Large intestine (tissue), 3 donors: ENCODE measurements at regions not wholly inside any gene's neighbourhood (a gene's known extent, or its start where the extent isn't known, plus 50 kb on each side); places are given as distances from the start of the nearest gene placed in this dataset.
"Not testable (repeated sequence)": the region's sequence is repeated elsewhere in the genome, so short reads cannot be mapped to it uniquely, and the experiment has no call there.

Source experiments
- DNase-seq, 2 donors: peaks; one replicate each; pipeline versions ENCODE4 v3.0.0 to v3.0.0-alpha.2; 2013
- H3K27ac ChIP-seq: one replicate; pipeline ENCODE4 v1.5.1; 2013; ENCODE audit warnings: low read length
- H3K27me3 ChIP-seq: 2 replicates; pipeline ENCODE4 v1.6.1; 2013; ENCODE audit warnings: low read length; ENCODE audit not compliant: control insufficient read depth, insufficient read depth
- H3K36me3 ChIP-seq: 2 replicates; pipeline ENCODE4 v1.6.1; 2013; ENCODE audit warnings: low read length; ENCODE audit not compliant: control insufficient read depth, insufficient read depth
- H3K4me1 ChIP-seq: one replicate; pipeline ENCODE4 v1.6.1; 2013; ENCODE audit warnings: low read length; ENCODE audit not compliant: control insufficient read depth, insufficient read depth
- H3K4me3 ChIP-seq: one replicate; pipeline ENCODE4 v1.5.1; 2013; ENCODE audit warnings: low read length
- H3K9me3 ChIP-seq: one replicate; pipeline ENCODE4 v1.6.1; 2013; ENCODE audit warnings: mild to moderate bottlenecking, low read depth, low read length, moderate library complexity; ENCODE audit not compliant: control insufficient read depth
- WGBS: methylation state at CpG from one replicate; pipeline ENCODE4 v1.1.5; 2013; ENCODE audit warnings: low lambda C conversion rate; ENCODE audit not compliant: insufficient coverage; 5-methylcytosine and 5-hydroxymethylcytosine counted together

DNA sequence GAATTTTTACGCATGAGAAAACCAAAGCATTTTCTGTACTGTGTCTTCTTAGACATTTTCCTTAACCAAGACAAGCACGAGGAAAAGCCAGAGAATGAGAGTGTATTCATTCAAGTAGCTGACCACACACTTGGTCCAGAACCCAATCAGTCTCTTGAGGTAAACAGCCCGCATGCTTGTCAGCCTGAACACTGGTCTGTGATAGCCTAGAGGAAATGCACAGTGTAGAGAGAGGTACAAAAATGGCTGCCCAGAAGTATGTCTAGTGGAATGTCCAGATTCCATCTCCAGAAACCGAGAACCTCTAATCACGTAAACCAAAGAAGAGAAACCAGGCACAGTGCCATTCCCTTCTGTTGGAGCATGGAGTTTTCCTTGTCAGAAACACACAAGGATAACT is 80.0 kb upstream of the SNX2 start:
- no peaks in the 10 kb centered on the region for H3K27me3 ChIP-seq
- no peak for DNase-seq
- H3K4me1 ChIP-seq, result no peaks in the 10 kb centered on the region
- no peaks in the 10 kb centered on the region for H3K9me3 ChIP-seq
- WGBS, result no CpG with 5 or more reads among the region's 5 CpGs
- no peak overlapping the region for H3K27ac ChIP-seq
- no peak overlapping the region for H3K4me3 ChIP-seq
- H3K36me3 ChIP-seq, result no peaks in the 10 kb centered on the region

- H3K27ac ChIP-seq, H3K9me3 ChIP-seq, H3K27me3 ChIP-seq, H3K4me3 ChIP-seq, H3K4me1 ChIP-seq, DNase-seq, H3K36me3 ChIP-seq: not testable (repeated sequence)
- 96% methylated on average over 4 of the region's 4 CpGs for WGBS
Measured at GRCh38 chr5:122696735-122697134, 78.1 kb upstream of the SNX2 start.

DNA sequence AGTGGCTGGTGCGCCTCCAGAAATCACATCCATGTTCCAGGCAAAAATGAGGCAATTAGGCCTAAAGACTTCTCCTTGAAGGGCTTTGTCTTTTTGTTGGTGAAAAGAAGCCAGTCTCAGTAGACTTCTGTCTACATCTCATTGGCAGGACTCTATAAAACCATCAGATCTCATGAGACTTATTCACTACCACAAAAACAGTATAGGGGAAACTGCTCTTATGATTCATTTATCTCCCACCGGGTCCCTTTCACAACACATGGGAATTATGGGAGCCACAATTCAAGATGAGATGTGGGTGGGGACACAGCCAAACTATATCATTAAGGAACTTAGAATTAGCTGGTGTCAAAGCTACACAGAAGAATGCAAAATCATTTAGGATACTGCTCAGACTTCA is 77.7 kb upstream of the SNX2 start:
- DNase-seq, result no peak
- Histone ChIP-seq H3K4me3 (no peak overlapping the region), H3K9me3 (no peaks in the 10 kb centered on the region), H3K36me3 (no peaks in the 10 kb centered on the region), H3K4me1 (no peaks in the 10 kb centered on the region), H3K27ac (no peak overlapping the region), H3K27me3 (no peaks in the 10 kb centered on the region)
- WGBS, result no CpG with 5 or more reads among the region's 2 CpGs

DNA sequence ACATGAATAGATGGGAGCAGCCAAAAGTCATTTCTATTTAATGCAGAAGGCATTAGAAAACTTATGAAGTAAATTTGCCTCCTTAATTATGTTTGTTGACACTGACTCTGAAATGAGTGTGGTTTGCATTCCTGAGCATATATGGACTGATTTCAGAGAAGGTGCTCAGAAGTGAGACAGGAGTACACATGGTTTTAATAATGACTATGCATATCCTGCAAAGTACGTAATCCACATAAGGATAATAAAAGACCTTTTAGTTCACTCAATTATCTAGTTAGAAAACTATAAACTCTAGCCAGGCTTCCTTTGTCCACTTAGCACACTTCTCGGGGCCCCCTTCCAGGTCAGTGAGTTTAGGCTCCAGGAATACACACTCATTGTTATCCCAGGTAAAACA is 75.7 kb upstream of the SNX2 start:
- 80% methylated on average over 1 of the region's 2 CpGs for WGBS
- H3K9me3 ChIP-seq, result no peaks in the 10 kb centered on the region

DNA sequence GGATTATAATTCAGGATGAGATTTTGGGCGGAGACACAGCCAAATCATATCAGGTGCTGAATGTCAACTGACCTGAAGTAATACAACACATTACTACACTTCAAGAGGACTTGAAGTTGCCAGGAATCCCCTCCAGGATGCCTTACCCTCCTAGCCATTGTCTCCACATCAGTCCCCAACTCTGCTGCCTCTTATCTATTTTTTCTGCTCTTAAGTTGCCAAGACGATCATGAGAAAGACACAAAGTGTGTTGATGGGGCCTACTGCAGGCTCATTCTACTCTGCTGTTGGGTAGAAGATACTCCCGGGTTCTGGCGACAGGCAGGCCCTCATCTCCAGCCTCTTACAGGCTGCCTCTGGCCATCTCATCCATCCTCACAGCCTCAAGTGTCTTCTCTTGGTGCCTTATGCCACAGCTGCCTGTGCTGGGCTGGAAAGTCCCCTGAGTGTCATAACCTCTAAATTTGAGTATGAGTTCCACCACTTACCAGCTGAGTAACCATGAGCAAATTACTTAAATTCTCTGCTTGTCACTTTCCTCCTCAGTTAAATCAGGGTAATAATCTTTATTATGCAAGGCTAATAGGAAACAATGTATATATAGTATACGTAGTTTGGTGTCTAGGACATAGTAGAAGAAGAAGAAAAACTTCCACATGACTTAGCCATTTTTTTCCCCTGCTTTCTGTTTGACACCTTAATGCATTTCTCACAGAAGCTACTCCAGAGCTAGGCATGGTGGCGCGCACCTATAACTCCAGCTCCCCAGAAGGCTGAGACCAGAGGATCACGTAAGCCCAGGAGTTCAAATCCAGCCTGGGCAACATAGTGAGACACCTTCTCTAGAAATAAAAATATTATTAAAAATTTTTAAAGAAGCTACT is 73.0 kb upstream of the SNX2 start:
- no peak for DNase-seq
- Histone ChIP-seq H3K27me3 (no peaks in the 10 kb centered on the region), H3K27ac (no peak overlapping the region), H3K36me3 (no peaks in the 10 kb centered on the region), H3K9me3 (no peaks in the 10 kb centered on the region), H3K4me3 (no peak overlapping the region), H3K4me1 (no peaks in the 10 kb centered on the region)
- WGBS, result no CpG with 5 or more reads among the region's 8 CpGs

More for the DNA sequence above, 75.7 kb upstream of the SNX2 start:
- H3K36me3 ChIP-seq, result no peaks in the 10 kb centered on the region
- H3K27ac ChIP-seq, result no peak overlapping the region
- H3K27me3 ChIP-seq, result no peaks in the 10 kb centered on the region
- no peaks in the 10 kb centered on the region for H3K4me1 ChIP-seq
- DNase-seq, result no peak
- no peak overlapping the region for H3K4me3 ChIP-seq

GRCh38 chr5:122702524-122702875 is 72.4 kb upstream of the SNX2 start:
- Histone ChIP-seq H3K27ac (no peak overlapping the region), H3K9me3 (no peaks in the 10 kb centered on the region), H3K4me3 (no peak overlapping the region), H3K36me3 (no peaks in the 10 kb centered on the region), H3K4me1 (no peaks in the 10 kb centered on the region), H3K27me3 (no peaks in the 10 kb centered on the region)
- 100% methylated on average over 1 of the region's 2 CpGs for WGBS
- DNase-seq, result no peak

- H3K4me1 ChIP-seq, result no peaks in the 10 kb centered on the region
- no peak overlapping the region for H3K4me3 ChIP-seq
- no CpG with 5 or more reads among the region's 4 CpGs for WGBS
- DNase-seq, result no peak
- H3K27me3 ChIP-seq, result no peaks in the 10 kb centered on the region
- no peaks in the 10 kb centered on the region for H3K36me3 ChIP-seq
- no peak overlapping the region for H3K27ac ChIP-seq
- no peaks in the 10 kb centered on the region for H3K9me3 ChIP-seq
Measured at GRCh38 chr5:122703203-122703602, 71.7 kb upstream of the SNX2 start.

- Histone ChIP-seq H3K27me3 (no peaks in the 10 kb centered on the region), H3K36me3 (no peaks in the 10 kb centered on the region), H3K4me3 (no peak overlapping the region), H3K4me1 (no peaks in the 10 kb centered on the region), H3K9me3 (no peaks in the 10 kb centered on the region), H3K27ac (no peak overlapping the region)
- DNase-seq, result peak in 1 of 2 donors; percentile 21
- WGBS, result 13% methylated on average over 1 of the region's 4 CpGs
Measured at GRCh38 chr5:122704247-122705036, 70.4 kb upstream of the SNX2 start.

GRCh38 chr5:122705851-122706250 is 69.0 kb upstream of the SNX2 start:
- H3K4me1 ChIP-seq, result no peaks in the 10 kb centered on the region
- no peaks in the 10 kb centered on the region for H3K27me3 ChIP-seq
- no peak overlapping the region for H3K27ac ChIP-seq
- WGBS, result no CpG with 5 or more reads among the region's 1 CpG
- peak in 1 of 2 donors; percentile 11 for DNase-seq
- H3K9me3 ChIP-seq, result no peaks in the 10 kb centered on the region
- no peaks in the 10 kb centered on the region for H3K36me3 ChIP-seq
- H3K4me3 ChIP-seq, result no peak overlapping the region

DNA sequence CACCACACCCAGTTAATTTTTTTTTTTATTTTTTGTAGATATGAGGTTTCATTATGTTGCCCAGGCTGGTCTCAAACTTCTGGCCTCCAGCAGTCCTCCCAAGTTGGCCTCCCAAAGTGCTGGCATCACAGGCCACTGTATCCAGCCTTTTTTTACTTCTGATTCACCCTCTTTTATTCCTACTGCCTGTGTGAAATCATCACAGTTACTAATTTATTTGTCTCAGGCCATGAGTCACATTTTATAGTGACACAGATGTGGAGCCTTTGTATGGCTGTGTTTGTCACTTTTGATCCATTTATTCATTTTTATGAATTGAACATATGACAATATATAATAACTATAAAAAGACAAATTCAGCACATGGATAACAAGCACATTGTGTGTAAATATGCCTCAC is 67.1 kb upstream of the SNX2 start:
- Histone ChIP-seq H3K27ac (no peak overlapping the region), H3K4me1 (no peaks in the 10 kb centered on the region), H3K4me3 (no peak overlapping the region), H3K27me3 (no peaks in the 10 kb centered on the region), H3K36me3 (no peaks in the 10 kb centered on the region), H3K9me3 (no peaks in the 10 kb centered on the region)
- no peak for DNase-seq
